ENCODE measurements at regions not wholly inside any gene's neighbourhood (a gene's known extent, or its start where the extent isn't known, plus 50 kb on each side); places are given as distances from the start of the nearest gene placed in this dataset.

DNA sequence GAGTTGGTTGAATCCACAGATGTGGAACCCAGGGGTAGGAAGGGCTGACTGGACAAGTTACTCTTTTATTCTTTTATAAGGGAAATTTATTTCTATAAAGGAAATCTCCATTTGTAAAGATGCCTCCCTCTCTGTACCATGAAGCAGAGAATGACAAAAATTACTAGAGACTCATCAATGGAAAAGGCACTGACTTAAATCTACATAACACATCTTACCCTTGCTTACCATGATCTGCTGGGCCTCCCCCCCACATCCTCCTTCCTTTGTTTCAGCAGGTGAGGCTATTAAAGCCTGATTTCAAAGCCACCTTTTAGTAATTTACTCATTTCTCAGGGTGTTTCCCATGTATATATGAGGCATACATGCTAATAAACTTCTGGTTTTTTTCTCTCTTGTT, 130.2 kb upstream of the HDDC2 start:
- no peak for TF ChIP-seq CTCF (conservative IDR thresholded peaks at IDR 0.05)
- no peak for TF ChIP-seq ZFX (IDR thresholded peaks at IDR 0.05)

All from C4-2B (cell line).